ENCODE measurements at regions not wholly inside any gene's neighbourhood (a gene's known extent, or its start where the extent isn't known, plus 50 kb on each side); places are given as distances from the start of the nearest gene placed in this dataset.

DNA sequence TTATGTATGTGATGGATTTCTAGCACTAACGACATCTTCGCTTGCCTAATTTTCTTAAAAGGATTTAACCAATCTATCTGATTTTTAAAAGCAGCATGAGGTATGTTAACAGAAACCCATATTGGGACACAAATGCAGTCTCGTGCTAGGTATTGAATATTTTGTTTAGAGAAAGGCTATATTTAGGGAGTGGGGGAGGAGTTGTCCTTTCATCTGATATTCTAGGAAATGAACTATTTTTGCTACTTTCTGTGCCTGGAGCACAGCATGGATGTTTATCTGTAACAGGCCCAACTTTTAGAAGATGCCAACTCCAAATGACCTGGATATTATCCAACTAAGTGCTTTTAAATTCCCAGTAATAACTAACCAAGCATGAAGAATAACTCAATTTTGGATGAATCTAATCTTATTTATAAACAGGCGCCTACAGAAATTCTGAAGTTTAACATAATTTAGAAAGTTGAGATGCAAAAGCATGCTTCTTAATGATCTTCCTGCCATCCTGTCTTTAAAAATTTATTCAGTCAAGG lies 317.1 kb upstream of the CHD6 start:
- Histone ChIP-seq H2BK5ac (ENCODE audit: low read depth, low read length) (no peak overlapping the region), H3K56ac (replicated peaks; ENCODE audit: insufficient read length, low read depth, low read length) (no peak overlapping the region), H4K5ac (ENCODE audit: insufficient read length, low read depth, low read length) (no peak overlapping the region), H3K23me2 (ENCODE audit: low read depth, low read length) (no peaks in the 10 kb centered on the region), H3K18ac (ENCODE audit: extremely low read depth, low read length) (no peak overlapping the region), H3K27me3 (replicated peaks in 1 of 4; ENCODE audit: control insufficient read depth in 3 of 4, extremely low read depth in 1 of 4, insufficient read depth in 3 of 4, low read length in 3 of 4) (no peaks in the 10 kb centered on the region), H2AFZ (ENCODE audit: low read length) (no peak overlapping the region), H3K4me1 (replicated peaks in 1 of 4; ENCODE audit: control insufficient read depth in 3 of 4, insufficient read depth in 4 of 4, low read length in 3 of 4) (peaks cover 0 to 3% (median 0%) of the 10 kb centered on the region in 4 experiments; a peak in 1 of 7 replicates), H3K4me2 (ENCODE audit: insufficient read depth in 1 of 2, low read depth in 2 of 2, low read length in 2 of 2) (no peak overlapping the region), H3K4ac (replicated peaks; ENCODE audit: insufficient read length, low read depth, low read length) (no peak overlapping the region), H4K91ac (replicated peaks; ENCODE audit: insufficient read length, low read length) (no peak overlapping the region), H2BK120ac (replicated peaks; ENCODE audit: low read depth, low read length) (no peak overlapping the region), H3K4me3 (ENCODE audit: extremely low read depth in 1 of 4, insufficient read depth in 2 of 4, low read depth in 3 of 4, low read length in 4 of 4) (no peak overlapping the region), H3K36me3 (ENCODE audit: control insufficient read depth in 2 of 4, insufficient read depth in 4 of 4, low read length in 3 of 4) (no peaks in the 10 kb centered on the region), H4K20me1 (replicated peaks in 1 of 2; ENCODE audit: control insufficient read depth in 1 of 2, insufficient read depth in 2 of 2, low read length in 2 of 2) (no peaks in the 10 kb centered on the region), H3K79me1 (ENCODE audit: low read depth, low read length) (no peaks in the 10 kb centered on the region), H2BK20ac (ENCODE audit: low read length) (no peak overlapping the region), H3K79me2 (ENCODE audit: control insufficient read depth in 1 of 2, insufficient read depth in 2 of 2, low read length in 2 of 2) (no peaks in the 10 kb centered on the region), H2AK5ac (ENCODE audit: low read depth, low read length) (no peak overlapping the region), H3K23ac (ENCODE audit: insufficient read length) (no peak overlapping the region), H3K14ac (ENCODE audit: insufficient read length) (no peak overlapping the region), H3K27ac (ENCODE audit: low read depth, low read length) (no peak overlapping the region), H2BK15ac (ENCODE audit: low read length) (no peak overlapping the region), H3K9me3 (ENCODE audit: insufficient read depth in 2 of 2, low read depth in 1 of 2, low read length in 1 of 2) (no peaks in the 10 kb centered on the region; a peak in 1 of 4 replicates), H2BK12ac (ENCODE audit: low read depth, low read length) (no peak overlapping the region), H3K9ac (replicated peaks in 1 of 4; ENCODE audit: extremely low read depth in 1 of 4, low read depth in 3 of 4, low read length in 3 of 4) (no peak overlapping the region), H4K8ac (ENCODE audit: extremely low read depth, insufficient read depth, low read length) (no peak overlapping the region)
- TF ChIP-seq CHD1 (IDR thresholded peaks at IDR 0.05; ENCODE audit: low read depth, low read length) (no peak), JUN (IDR thresholded peaks at IDR 0.05; ENCODE audit: low read depth, low read length) (no peak), SP4 (IDR thresholded peaks at IDR 0.05; ENCODE audit: low read length) (no peak), TAF1 (IDR thresholded peaks at IDR 0.05; ENCODE audit: low read depth, low read length) (no peak), RNF2 (IDR thresholded peaks at IDR 0.05; ENCODE audit: borderline replicate concordance, low read depth, low read length, missing control alignments, poor library complexity, severe bottlenecking) (no peak), ASH2L (IDR thresholded peaks at IDR 0.05; ENCODE audit: low read length) (no peak), PHF8 (conservative IDR thresholded peaks at IDR 0.05; ENCODE audit: low read depth, low read length) (no peak), MAFK (IDR thresholded peaks at IDR 0.05; ENCODE audit: low read depth, low read length) (no peak)
- DNase-seq (ENCODE audit: low read depth in 1 of 2, low spot score in 2 of 2) (no peak), FAIRE-seq (no peak)
- ChIA-PET CTCF (ENCODE audit: partially characterized antibody) (interaction anchor here (0.9 to 1.5 kb wide), 3 partner anchors 19 to 198 kb away, joined by 3 read pairs; no protein-coding TSS in a partner anchor), POLR2A (ENCODE audit: partially characterized antibody) (no interaction called here)
- 71% methylated on average over 4 of the region's 4 CpGs; no CpG with 5 or more reads in 1 of the 2 experiments for WGBS, 2 experiments (ENCODE audit: extremely low coverage in 1 of 2, insufficient coverage in 1 of 2, insufficient read length in 1 of 2, insufficient replicate concordance in 2 of 2, low coverage in 1 of 2, low lambda C conversion rate in 2 of 2, missing lambda C conversion rate in 1 of 2)

All from H1 (cell line).